GM20431 (cell line): ENCODE measurements at regions not wholly inside any gene's neighbourhood (a gene's known extent, or its start where the extent isn't known, plus 50 kb on each side); places are given as distances from the start of the nearest gene placed in this dataset.

ENCODE experiments used
- in situ Hi-C: fragments of 300-500 bp; cut with MseI, MboI; formaldehyde crosslinking; loops from one replicate; pipeline ENCODE4 v1.15.0; 2020; ENCODE audit warnings: low sequenced_read_pairs; ENCODE audit not compliant: unreplicated experiment

DNA sequence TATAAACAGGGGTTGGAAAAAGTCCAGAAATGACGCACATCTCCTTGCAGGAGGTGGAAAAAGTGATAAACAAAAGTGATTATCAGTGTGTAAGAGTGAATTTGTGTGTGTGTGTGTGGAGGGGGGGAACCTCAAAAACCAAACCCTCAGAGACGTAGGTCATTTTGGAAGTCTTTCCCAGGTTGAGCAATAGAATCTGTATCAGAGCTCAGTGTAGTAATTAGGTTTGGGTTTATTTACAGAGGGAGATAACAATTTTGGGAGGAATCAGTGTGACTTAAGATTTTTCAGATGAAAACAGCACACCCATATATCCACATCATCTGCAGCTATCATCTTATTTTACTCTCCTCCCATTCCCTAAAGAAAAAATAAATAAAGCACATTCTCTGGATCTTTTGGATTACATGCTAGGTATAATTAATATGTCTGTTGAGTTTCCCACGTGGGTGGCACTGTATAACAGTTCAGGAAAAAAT is 406.4 kb downstream of the FGF9 start:
- in situ Hi-C loops, result no loop called here

DNA sequence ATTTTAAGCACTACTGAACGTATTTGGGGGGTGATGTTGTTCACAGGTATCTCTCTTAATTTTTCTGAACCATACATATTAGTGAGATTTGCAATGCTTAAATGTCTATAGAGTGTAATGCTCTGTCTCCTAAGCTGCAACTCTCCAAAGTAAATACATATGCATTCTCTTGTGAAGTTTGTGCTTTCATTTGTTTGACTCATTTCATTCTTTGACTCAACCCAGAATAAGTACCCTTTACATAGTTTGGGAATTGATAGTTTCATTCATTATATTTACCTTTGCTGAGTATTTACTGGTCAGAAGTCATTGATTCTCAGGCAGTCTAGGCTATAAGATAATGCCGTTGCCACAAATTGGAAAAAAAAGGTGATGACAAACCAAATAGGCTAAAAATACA is 406.9 kb downstream of the FGF9 start:
- in situ Hi-C loops, result no loop called here

DNA sequence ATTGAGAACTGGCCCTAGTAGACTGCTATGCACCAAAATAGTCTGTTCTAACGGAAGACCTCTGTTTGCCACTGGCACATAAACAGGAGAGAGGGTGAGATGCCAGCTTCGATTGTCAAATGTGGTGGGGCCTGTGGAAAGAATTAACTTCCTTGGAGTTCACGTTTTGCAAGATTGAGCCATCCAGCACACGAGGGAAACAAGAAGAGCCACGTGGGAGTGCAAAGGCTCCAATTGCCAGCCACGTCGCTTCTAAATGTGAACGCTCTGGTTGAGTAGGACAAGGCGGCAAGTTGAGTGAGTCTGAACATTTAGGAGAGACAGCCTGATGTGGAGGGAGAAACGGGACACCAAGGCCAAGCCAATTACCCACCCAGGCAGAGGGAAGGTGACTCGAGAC is 409.1 kb downstream of the FGF9 start:
- in situ Hi-C loops, result no loop called here

DNA sequence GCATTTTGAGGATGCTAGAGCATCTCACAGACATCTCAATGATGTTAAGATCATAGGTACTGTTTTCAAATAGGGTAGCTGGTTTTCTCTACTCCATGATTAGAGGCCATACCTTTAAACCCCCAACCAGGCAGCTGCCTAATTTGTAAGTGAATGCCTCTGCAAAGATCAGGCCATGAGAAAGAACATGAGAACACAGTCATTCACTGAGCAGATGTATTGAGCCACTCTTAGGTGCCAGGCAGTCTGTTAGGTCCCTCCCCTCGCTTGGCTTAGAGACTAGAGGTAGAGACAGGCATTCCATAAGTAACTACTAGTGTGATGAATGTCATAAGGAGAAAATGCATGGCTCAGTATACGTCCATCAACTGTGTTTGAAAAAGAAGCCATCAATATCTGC is 410.0 kb downstream of the FGF9 start:
- in situ Hi-C loops, result no loop called here

DNA sequence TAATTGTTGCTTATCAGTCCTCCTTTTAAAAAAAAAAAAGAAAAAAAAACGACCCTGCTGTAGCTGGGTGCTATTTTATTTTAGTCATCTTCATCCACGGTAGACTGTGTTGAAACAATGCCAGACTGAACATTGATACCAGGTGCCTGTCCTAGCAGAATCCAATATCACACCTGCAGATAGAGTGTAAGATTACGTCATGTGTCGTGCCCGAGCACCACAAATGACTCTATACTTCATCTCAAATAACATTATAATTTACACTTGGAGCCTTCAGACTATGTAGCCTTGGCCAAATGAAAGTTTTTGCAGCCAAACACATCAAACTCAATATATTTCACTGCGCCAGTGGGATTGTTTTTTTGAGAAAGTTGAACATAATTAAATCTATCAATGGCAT is 410.6 kb downstream of the FGF9 start:
- in situ Hi-C loops, result no loop called here

DNA sequence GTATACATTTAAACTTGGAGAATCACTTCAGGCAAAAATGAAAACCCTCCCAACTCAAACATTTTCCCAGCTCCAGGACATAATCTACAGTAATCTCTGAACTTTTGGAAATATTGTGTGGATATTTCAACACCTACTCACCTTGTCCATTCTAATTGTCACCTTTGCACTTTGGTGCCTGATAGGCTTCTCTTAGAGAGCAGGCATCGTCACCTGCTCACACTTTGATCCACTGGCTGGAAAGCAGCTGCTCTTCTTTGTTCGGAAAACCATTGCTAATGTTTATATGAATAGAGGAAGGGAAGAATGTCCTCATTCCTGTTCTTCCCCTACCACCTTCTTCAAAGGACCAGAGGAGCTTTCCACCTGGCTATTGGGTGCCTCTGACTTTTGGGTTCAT is 411.2 kb downstream of the FGF9 start:
- in situ Hi-C loops, result no loop called here

DNA sequence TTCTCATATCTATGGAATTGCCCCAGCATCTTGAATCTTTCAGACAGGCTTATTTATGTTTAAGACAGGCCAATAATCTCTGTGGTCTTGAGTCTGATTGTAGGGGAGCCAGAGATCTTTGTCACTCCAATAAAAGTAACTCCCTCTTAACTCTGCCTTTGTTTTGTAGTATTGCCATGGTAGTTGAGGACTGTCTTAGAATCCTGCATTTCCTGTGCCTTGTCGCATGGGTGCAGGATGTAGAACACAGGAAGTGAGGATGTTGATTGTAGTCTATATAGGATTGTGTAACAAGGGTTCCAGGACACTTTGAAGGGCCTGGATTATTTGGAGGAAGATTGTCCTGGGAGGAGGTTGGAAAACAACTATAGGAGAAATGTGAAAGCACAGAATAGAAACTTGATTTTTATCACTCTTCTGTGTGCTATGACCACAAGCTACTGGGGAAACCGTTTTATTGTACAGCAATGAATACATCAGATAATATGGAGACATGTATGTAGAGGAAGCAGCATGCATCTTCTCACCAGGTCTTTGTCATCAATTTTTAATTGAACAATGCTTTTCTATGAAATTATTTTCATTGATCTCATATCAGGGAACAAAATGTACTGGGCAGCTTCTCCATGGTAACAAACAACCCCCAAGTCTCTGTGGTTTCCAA is 411.7 kb downstream of the FGF9 start:
- in situ Hi-C loops, result no loop called here

DNA sequence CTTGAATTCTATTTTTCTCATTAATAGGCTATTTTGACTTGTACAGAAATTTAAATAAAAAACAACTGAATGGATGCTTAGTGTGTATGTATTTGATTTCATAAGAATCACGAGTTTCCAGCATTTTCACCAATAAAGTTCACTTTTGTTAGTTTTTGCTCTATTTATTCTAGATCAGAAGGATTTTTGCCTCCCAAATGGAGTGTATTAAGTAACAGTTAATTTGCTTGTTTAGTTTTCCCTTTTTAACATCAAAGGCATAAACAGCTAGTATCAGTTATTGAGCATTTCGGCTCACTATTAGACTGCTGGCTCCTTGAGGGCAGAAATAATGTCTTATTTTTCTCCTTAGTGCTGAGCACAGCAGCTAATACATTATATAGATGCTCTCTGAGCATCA is 414.1 kb downstream of the FGF9 start:
- in situ Hi-C loops, result no loop called here

DNA sequence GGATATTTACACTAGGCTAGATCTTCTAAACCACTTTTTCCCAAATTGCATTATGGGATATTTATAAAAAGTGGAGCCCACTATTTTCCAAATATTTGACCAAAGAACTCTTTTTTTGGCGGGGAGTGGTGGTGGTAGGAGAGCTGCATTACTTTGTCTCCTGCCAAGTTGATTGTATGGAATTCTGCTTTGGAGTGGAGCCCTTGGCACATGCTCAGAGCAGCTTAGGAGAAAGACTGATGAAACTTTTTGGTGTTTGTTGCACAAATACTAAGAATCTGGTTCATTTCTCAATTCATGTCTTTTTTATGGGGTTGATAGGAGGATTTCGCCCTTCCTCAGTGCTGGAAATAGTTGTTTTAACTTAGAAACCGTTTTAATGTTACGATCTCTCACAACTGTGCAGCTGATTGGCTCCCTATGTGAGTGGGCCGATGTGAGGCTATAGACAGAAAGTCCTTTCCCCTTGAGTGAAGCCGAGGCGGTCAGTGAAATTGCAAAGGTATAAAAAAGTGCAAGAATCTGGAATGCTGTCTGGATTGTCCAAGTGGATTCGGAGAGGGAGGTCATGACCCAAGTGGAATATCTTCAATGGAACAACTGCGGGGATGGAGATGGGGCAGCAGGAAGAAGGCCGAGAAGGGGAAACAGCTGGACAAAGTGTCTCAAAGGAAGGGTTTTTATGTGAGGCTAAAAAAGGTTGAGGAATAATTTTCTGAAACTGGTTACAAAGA is 415.9 kb downstream of the FGF9 start:
- in situ Hi-C loops, result no loop called here

DNA sequence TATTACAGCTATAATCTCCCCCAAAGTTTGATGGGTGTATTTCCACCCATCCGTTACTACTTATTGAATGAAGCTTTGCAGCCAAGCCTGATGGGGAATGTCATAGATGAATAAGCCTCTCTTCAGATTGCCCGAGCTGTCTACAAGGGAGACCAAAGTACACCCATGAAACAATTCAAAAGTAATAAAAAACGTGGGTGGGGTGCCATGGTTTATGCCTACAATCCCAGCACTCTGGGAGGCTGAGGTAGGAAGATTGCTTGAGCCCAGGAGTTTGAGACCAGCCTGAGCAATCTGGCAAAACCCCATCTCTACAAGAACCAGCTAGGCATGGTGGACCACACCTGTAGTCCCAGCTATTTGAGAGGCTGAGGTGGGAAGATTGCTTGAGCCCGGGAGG is 419.2 kb downstream of the FGF9 start:
- in situ Hi-C loops, result no loop called here

DNA sequence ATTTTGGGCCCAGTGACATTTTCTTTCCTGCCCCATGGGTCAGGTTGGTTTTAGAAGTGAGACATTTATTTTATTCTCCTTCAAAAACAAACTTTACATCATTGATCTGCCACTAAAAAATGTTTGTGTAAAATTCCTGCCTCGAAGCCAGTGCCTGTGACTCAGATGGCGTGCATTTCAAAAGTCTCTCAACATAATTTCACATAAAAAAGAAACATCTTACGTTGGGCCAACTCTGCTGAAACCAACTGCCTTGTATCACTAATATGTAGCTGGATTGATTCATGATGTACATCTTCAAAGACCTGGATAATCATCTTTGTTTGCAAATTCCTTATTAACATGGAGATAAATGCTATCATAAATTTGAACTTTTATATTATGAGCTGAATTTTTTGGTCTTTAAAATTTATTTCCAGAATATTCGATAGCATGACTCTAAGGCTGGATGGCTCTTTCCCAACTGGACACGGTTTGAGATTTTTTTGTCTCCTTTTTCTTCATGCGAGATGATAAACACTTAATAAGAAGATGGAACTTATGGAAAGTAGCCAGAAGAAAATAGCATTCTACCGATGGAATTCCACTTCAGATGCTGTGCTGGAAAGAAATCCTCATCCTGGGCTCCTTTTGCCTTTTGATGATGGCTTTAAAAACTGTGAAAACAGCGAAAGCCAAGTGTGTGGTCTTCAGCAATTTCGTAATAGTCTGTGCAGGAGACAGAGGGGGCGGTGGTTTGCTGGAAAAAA is 420.5 kb downstream of the FGF9 start:
- in situ Hi-C loops, result no loop called here

DNA sequence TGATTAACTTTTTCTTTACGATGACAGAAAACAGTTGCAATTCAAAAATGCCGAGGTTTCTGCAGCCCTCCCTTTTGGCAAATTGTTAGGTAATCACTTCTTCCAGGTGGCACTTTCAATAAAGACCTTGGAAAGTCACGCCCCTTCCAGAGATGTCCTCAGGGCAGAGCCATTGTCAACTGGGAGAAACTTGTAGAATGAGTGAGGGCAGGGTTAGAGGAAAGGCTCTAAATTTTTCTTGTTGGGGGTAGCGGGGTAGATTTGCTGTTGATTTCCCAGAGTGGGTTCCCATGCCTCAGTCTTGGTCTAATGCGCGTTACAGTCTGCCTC is 421.1 kb downstream of the FGF9 start:
- in situ Hi-C loops, result no loop called here

DNA sequence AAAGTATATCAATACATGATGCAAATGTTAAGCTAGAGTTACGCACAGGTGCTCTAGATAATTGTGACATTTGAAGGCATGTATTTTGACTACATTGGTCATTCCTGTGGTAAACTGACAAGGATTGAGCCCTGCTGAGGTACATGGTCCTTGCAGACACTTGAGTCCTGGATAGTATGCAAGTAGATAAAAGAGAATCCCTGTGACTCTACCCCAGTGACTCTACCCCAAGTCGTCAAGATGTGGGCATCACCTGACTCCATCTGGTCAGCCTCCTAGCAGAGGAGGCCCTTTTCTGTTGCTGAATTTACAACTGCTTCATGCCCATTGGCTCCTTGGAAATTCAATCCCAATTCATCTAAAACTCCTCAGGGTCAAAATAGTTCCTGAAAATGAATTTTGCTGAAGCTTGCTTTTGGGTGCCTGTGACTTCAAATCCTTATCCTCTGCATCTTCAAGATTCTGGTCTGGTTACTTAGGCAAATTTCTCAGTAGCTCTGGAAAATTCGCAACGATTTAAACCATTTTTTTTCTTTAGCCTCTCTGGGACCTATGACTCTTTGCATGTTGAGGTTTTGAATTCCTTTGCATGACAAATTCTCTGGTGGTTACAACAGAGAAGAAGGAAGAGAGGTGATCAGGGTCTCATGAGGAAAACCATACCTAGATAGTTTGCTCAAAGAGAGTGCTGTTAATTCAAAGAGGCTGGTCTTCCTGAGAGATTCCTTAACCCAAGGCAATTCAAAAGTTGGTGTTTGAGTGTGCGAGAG is 422.1 kb downstream of the FGF9 start:
- in situ Hi-C loops, result no loop called here

DNA sequence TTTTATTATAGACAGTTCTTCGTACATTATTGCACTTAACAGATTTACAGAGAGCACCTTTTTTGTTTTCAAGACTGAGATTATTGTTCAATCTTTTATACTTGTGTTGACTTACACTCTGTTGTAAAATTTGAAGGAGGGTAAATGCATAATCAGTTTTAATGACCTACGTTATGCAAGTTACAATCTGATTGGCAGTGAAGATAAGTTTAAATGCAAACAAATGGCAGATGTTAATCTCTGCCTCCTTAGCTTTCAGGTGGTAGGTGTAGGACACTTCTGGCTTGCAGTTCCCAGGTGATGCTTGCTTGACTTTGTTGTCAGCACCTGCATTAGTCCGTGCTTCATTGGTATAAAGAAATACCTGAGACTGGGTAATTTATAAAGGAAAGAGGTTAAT is 424.9 kb downstream of the FGF9 start:
- in situ Hi-C loops, result no loop called here

DNA sequence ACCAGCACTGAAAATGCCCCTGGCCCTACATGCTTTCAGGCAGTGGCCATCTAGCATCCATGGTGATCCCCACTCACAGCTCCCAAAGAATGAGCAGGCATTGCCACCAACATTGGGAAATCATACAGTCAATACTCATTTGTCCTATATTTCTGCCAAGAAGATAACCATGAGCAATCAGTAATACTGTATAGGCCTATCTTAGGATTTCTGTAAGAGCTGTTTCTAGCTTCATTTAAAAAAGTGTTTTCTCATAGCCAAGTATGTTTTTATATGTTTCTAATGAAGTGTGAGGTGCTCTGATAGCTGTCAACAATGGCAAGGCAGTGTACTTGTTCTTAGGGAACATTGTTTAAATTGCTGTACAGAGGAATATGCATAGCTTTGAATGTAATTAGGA is 428.7 kb downstream of the FGF9 start:
- in situ Hi-C loops, result no loop called here

DNA sequence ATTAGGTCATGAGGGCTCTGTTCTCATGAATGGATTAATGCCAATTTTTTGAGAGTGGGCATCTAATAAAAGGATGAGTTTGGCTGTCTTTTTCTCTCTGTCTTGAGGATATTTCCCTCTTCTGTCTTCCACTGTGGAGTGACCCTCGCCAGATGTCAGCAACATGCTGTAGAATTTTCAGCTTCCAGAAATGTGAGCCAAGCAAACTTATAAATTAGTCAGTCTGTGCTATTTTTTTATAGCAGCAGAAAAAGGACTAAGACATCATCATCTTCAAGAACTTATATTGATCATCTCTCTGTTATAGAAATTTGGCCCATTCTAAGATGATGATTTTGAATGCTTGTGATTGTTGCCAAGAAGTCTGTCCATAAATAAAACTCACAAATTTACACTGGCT is 431.4 kb downstream of the FGF9 start:
- in situ Hi-C loops, result no loop called here

DNA sequence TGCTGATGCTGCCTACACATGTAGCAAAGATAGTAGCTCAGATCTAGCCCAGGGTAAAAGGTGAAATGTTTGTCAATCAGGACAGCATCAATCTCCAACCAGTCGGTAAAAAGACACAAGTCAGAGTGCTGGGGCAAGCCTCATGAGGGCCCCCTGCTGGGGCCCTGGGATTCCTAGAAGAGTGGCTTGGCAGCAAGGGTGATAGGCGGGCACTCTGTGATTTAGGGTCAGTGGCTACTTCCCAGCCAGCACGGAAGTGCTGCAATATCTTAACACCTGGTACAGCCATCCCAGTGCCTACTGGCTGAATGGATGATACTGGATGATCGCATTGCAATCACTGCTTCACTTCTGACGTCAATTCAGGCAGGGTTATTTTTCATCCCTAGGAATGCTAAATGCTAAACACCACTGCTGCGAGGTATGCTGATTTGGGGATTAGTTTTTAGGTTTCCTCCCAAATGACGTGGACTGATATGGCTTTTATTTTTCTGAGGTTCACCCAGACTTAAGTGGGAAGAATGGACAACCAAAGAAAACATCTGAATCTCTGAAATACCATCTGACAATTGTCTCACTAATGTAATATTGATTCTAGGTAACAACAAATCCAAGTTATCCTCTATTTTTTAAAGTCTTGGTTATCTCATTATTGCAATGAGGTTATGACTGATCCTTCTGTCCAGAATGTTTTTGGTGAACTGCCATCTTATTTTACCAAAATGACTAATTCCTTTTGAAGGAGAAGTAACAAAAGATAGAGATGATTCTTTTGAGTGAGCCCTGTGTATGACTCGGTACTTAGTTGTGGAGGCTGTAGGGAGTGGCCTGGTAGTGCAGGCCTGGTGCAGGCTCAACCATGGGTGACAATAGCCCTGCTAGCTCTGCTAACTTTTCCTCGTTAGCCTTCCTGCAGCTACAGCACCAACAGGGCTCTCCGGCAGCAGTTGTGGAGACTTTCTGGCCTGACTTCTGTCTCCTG is 432.5 kb downstream of the FGF9 start:
- in situ Hi-C loops, result no loop called here

DNA sequence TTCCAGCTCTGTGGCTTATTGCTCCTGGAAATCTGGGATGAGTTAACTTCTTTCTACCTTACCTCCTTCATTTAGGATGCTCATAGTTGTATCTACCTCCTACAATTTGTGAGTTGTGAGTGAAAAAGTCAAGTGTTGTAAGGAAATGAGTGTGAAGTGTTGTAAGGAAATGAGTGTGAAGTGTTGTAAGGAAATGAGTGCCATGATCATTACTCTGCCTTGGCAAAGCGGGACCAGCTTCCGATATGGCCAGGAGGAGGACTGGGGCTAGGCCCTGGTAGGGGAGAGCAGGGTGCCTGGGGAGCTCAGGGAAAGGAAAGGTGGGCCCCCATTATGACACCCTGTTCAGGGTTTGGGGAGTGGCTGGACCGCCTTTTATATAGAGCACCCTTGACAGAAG is 435.2 kb downstream of the FGF9 start:
- in situ Hi-C loops, result no loop called here

DNA sequence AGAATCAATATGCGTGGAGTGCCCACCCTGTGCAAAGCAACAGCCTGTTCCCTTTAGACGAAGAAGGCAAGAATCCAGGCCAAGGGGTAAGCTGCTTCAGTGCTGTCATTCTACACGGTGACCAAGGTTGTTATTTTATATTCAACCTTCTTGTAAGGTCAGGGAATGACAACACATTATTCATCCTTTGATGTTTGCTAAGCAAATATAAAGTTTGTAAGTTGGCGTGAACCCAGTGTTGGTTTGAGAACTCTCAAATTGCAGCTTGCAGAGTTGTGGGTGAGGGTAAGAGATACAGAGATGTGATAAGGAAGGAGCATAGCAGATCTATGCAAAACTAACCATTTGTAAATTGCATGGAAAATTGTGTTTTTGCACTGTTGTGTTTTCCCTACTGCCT is 436.7 kb downstream of the FGF9 start:
- in situ Hi-C loops, result no loop called here
